Upper lobe of left lung (tissue), 4 donors: ENCODE measurements at regions not wholly inside any gene's neighbourhood (a gene's known extent, or its start where the extent isn't known, plus 50 kb on each side); places are given as distances from the start of the nearest gene placed in this dataset.

Experiments used
- EP300 ChIP-seq, 4 donors: sonication (generic); formaldehyde crosslinking; IDR thresholded peaks; one replicate each; pipeline ENCODE4 v1.5.1; 2017; ENCODE audit warnings: antibody characterized with exemption in 4 of 4, control low read depth in 2 of 4
- POLR2A ChIP-seq, 4 donors: fragments of 450-650 bp; IDR thresholded peaks; one replicate each; pipeline ENCODE4 v1.5.1; 2016 to 2017; ENCODE audit warnings: antibody characterized with exemption in 4 of 4, mild to moderate bottlenecking in 2 of 4
- TF ChIP-seq, protein P1 (sequence below), 6 experiments: fragments of 450-650 bp in 4 of 6; fragments of 200-600 bp in 2 of 6; sonication (generic) in 2 of 6; IDR thresholded peaks; one replicate each; pipeline ENCODE4 v1.5.1; 2016 to 2019; ENCODE audit warnings: antibody characterized with exemption in 6 of 6

DNA sequence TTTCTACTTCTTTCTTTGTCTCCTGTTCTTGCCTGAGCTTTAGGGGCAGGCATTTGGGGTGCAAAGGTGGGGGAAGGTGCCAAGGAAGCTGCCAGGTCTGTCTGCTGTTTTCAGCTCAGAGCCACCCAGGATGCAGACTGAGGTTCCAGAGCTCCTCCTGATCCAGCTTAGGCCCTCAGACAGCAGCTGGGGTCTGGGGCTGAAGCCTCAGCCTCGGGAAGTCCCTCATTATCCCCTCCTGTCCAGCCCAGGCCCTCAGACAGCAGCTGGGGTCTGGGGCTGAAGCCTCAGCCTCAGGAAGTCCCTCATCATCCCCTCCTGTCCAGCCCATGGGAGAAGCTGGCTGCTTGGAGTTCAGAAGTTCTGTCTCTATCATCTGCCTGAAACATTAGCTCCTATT is 257.7 kb upstream of the CSF3R start:
- TF ChIP-seq, protein P1, sequence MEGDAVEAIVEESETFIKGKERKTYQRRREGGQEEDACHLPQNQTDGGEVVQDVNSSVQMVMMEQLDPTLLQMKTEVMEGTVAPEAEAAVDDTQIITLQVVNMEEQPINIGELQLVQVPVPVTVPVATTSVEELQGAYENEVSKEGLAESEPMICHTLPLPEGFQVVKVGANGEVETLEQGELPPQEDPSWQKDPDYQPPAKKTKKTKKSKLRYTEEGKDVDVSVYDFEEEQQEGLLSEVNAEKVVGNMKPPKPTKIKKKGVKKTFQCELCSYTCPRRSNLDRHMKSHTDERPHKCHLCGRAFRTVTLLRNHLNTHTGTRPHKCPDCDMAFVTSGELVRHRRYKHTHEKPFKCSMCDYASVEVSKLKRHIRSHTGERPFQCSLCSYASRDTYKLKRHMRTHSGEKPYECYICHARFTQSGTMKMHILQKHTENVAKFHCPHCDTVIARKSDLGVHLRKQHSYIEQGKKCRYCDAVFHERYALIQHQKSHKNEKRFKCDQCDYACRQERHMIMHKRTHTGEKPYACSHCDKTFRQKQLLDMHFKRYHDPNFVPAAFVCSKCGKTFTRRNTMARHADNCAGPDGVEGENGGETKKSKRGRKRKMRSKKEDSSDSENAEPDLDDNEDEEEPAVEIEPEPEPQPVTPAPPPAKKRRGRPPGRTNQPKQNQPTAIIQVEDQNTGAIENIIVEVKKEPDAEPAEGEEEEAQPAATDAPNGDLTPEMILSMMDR (IDR thresholded peaks at IDR 0.05): no peak
- no peak for TF ChIP-seq EP300 (IDR thresholded peaks at IDR 0.05)
- TF ChIP-seq POLR2A (IDR thresholded peaks at IDR 0.05): no peak
